GM18867 (cell line): ENCODE measurements at regions not wholly inside any gene's neighbourhood (a gene's known extent, or its start where the extent isn't known, plus 50 kb on each side); places are given as distances from the start of the nearest gene placed in this dataset.
"Not testable (repeated sequence)": the region's sequence is repeated elsewhere in the genome, so short reads cannot be mapped to it uniquely, and the experiment has no call there.

Experiments
- ATAC-seq: cut with Tn5 transposase; IDR thresholded peaks from one replicate; pipeline ENCODE4 v1.9.1; 2021; ENCODE audit warnings: mild to moderate bottlenecking, moderate library complexity; ENCODE audit not compliant: unreplicated experiment

- no peak for ATAC-seq
Measured at GRCh38 chr11:127998421-127998820, 588.9 kb downstream of the ETS1 start.

DNA sequence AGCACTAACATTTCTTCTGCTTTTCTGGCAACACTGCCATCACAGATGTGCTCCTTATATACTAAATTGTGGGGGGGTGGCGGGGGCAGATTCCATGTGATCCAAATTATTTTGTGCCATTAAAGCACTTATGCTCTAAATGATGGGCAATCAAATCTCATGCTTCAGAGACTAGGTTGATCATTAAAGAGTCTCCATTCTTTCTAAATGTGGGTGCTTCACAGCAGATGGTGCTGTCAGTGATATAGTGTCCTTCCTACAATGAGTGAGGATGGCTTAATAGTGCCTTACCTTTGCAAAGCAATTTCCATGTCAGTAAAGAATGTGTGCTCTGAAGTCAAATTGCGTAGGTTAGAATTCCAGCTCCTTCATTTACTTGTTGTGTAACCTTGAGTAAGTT is 589.8 kb downstream of the ETS1 start:
- ATAC-seq, result no peak

DNA sequence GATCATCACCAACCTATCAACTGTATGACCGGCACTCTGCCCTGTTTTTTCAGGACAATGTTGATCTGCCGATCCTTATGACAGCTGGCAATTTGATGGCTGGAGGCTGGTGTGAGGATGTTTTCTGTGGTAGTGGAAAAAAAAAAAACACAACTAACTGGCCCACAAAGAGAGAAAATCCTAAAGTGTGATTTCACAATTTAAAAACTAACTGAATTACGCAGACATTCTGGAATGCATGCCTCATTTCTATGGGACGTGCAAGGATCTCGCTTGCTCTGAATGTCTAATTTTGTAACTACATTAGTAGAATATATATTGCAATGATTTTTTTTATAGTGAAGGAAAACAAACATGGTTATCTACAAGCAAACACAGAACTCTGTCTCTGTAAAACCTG is 590.5 kb downstream of the ETS1 start:
- no peak for ATAC-seq

- ATAC-seq, result no peak
Measured at GRCh38 chr11:127995921-127996320, 591.4 kb downstream of the ETS1 start.

GRCh38 chr11:127994736-127995135 is 592.6 kb downstream of the ETS1 start:
- ATAC-seq, result no peak

GRCh38 chr11:127993788-127994187 is 593.6 kb downstream of the ETS1 start:
- ATAC-seq, result no peak

DNA sequence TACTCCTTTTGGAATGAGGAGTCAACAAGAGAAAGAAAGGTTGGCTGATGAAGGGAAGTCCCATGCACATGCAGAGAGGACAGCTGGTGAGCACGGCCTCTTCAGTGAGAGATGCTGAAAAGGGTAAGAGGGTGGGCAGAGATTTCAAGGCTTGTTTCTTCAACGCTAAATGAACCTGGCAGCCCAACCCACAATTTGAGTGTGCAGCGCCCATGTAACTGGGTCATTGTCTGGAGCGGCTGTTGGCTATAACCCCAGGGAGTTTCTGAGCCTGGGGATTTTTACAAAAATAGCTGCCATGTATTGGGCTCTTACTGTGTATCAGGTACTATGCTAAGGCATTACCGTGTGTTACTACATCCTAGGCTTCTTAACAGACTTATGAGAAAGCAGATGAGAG is 594.1 kb downstream of the ETS1 start:
- ATAC-seq, result no peak

- ATAC-seq, result no peak
Measured at GRCh38 chr11:127986073-127986472, 601.3 kb downstream of the ETS1 start.

DNA sequence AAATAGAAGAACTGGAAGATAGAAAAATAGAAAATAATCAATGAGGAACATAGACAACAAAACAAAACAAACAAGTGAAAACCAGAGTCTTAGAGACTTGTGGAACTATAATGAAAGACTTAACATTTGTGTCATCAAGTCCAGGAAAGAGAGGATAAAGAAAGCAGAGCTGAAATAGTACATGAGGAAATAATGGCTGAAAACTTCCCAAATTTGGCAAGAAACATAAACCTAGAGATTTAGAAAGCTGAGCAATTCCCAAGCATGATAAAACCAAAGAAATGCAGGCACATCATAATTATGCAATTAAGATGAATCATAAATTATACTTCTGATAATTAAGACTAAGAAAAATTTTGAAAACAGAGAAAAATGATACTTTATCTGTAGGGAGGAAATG is 614.5 kb downstream of the ETS1 start:
- no peak for ATAC-seq

DNA sequence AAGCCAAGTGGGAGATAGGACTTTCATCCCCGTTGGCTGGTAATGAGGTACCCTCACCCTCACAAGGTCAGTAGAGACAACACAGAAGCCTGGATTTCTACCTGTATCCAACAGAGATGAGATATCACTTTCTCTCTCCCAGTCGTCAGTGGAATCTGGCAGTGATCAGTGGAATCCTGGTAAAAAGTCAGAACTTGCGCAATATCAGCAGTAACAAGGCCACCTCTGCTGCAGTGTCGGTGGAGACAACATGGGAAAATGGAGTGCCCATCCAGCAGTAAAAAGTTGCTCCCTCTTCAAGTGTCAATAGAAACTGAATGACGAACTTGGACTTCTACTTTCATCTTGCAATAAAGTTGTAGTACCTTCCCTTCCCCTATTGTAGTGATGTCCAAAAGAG is 615.9 kb downstream of the ETS1 start:
- no peak for ATAC-seq

DNA sequence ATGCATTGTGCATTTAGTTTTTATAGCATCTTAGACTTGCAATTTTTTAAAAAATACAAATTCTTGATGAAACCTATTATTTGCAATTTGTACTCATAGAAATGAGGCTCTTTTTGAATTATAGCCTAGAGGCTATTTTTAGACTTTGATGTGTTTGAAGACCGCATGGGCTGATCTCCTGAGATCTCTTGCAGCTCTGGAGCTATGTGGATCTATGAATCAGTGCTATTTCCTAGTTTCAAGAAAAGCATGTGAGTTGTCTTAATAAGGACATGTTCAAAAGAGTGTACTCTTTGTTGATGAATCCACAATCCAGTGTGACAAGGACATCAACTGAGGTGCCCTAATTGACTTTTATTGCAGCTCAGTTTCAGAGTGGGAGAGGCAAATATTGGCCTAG is 620.5 kb downstream of the ETS1 start:
- ATAC-seq, result no peak

DNA sequence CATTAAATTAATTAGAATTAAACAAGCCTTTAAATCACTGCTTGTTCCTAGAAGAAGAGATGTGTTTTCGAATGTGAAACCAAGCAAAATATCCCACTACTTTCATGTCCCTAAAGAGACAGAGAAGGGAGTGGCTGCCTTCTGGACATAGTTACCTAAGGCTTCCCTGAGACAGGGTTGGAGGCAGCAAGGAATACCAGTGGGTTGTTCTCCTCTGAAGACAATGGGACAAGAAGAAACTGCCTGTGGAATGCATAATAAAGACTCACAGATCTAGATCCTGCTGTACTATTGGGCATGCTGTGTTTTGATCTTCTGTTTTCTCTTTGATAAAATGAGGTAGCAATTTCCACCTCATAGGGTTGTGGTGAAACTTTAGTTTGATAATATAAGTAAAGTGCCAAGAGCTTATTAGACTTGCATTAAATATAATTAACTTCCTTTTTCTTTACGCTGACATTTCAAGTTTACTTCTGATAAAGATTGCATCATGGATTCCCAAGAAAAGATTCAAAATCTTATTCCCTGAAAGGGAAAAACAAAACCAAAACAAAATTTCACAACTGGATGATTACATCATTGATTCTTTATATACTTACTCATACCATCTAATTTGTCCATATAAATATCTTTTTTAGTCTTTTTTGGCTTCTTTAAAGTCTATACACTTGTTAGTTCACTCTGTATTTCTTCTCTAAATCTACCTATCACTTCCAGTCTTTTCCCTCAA is 621.3 kb downstream of the ETS1 start:
- no peak for ATAC-seq

DNA sequence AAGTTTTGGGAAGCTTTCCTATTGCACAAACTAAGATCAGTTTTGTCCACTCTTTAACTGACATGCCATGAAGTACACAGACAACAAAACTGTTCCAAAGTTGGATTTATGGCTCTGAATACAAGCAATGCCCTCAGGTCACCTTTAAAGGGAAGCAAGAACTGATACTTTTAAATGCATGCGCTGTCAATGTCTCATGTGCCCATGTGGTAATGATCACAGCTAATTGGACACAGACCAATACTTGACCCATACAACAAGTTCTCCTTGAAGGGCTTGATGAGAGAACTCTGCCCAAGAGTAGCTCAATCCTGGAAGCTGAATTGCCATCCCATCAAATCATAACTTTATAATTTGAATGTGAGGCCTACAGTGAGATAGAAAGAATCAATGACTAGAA is 624.9 kb downstream of the ETS1 start:
- ATAC-seq, result no peak

- no peak for ATAC-seq
Measured at GRCh38 chr11:127950162-127950561, 637.2 kb downstream of the ETS1 start.

DNA sequence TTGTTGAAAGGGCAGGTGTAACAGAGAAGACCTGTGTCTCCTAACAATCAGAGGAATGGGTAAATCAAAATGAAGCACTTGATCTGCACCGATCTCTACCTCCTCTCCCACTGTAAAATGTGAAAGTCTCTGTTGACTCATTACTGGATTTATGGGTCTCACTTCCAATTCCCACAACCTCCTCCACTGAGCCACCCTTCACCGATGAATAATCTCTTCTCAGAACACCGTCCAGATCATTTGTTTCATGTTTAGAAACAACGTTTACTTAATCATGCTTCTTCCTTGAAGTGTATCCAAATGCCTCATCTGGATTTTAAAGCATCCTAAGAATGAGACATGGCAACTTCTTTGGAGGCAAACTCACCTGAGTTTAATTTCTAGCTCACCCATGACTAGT is 643.6 kb downstream of the ETS1 start:
- no peak for ATAC-seq

GRCh38 chr11:127943152-127943551 is 644.2 kb downstream of the ETS1 start:
- no peak for ATAC-seq

GRCh38 chr11:127941554-127941953 is 645.8 kb downstream of the ETS1 start:
- not testable (repeated sequence) for ATAC-seq

DNA sequence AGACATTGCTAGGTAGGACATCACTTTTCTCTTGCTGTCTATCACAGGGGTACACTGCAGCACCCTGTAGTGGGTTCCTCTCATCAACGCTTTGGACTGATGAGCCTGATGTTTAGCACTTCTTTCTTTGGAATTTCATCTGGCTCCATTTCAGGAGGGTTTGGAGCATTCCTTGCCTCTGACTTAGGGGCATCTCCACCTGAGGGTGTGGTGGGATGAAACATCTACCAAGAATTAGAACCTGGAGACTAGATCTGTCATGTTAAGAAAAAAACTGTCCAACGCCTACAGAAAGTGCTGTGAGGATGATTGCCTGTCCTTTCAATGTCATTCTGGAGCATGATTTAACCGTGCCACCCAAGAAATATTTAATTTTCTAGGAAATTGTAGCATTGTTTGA is 648.4 kb downstream of the ETS1 start:
- no peak for ATAC-seq

DNA sequence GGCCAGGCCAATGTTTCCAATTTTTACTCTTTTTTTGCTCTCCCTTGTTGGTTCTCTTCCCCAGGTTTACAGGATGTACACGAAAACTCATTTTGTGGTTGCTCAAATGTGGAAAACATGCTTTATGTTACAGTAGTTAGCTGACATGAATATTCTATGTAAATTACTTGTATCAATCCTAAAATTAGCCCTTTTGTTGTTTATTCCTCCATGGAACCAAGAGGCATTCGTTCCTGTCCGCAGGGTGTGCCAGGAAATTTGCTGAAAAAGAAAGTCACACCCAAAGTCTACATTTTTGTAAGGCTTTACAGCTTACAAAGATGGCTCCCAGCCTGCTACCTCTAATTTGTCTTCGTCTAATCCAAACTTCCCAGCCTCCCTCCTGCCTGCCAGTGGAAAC is 652.3 kb downstream of the ETS1 start:
- ATAC-seq, result no peak

DNA sequence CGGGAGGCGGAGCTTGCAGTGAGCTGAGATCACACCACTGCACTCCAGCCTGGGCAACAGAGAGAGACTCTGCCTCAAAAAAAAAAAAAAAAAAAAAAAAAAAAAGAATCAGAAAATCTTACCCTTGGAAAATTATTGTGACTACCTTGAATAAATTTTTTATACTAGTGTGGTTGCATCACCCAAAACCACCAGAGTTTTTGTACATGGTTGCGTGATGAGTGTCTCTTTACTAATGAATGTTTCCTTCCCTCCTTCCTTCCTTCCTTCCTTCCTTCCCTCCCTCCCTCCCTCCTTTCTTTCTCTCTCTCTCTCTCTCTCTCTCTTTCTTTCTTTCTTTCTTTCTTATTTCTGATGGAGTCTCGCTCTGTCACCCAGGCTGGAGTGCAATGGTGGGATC is 653.4 kb downstream of the ETS1 start:
- ATAC-seq, result not testable (repeated sequence)

DNA sequence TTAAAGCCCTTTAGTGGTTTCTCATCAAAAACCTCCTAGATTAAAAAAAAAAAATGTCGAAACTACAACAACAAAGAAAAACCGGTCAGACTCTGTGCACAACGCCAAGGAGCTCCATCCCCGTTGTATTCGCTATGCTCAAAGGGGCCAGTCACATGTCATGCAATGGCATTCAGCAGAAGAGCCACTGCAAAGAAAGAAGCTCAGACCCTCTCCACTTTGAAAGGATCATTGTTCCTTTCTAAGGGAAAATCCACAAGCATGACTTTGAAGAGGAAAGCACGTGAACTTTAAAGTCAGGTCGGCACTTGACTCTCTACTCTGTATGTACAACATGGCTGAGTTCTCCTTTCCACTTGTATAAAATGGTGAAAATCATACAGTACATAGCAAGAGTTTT is 655.6 kb downstream of the ETS1 start:
- no peak for ATAC-seq

DNA sequence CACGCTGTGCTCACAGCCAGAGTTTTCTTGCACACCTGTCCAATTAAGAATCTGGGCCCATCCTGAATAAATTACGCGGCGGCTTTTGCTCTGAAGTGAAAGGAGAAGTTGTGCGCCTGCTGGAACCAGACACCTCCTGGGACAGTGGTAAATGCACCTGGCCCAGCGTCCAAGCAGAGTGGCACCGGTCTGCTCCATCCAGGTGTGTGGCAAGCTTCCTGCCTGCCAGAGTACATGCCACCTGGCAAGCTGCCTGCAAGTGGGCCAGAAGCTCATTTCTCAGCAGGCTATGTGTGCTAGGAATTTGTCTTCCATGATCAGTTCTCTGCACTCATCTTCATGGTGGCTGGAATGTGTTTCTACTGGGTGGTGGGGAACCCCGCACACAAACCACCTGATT is 660.6 kb downstream of the ETS1 start:
- no peak for ATAC-seq

- ATAC-seq, result no peak
Measured at GRCh38 chr11:127925475-127925874, 661.9 kb downstream of the ETS1 start.
